ENCODE measurements at regions not wholly inside any gene's neighbourhood (a gene's known extent, or its start where the extent isn't known, plus 50 kb on each side); places are given as distances from the start of the nearest gene placed in this dataset.

DNA sequence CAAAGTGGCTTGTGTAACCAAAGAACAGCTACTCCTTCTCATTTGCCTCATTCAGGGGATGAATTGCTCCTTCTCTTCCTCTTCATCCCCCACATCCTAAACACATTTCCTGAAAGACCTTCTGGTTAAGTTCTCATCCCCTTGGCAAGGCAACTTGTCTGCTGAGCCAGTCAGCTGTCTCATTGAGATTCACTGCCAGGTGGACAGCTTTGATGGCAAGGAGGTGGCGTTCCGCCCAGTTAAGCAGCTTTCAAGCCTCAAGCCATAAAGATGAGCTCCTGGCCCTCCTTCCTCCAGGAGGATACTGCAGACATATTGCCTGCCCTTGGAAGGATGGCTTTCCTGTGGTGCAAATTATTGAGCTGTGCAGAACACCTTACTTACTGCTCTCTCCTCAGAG is 448.6 kb upstream of the MPDZ start:
- CTCF ChIA-PET, result no interaction called here
- no peak overlapping the region for H3K4me3 Mint-ChIP-seq
- no peak for DNase-seq
- Histone ChIP-seq H3K4me1 (ENCODE audit: insufficient read depth, low read length) (no peaks in the 10 kb centered on the region), H3K4me3 (ENCODE audit: low read length) (no peak overlapping the region), H3K36me3 (ENCODE audit: insufficient read depth, low read length) (no peaks in the 10 kb centered on the region), H3K27me3 (ENCODE audit: insufficient read depth, low read length, poor library complexity, severe bottlenecking) (no peaks in the 10 kb centered on the region), H3K27ac (ENCODE audit: low read depth, low read length) (no peak overlapping the region), H3K9me3 (ENCODE audit: low read length) (no peaks in the 10 kb centered on the region)
- no peak overlapping the region for H3K27ac Mint-ChIP-seq
- H3K27me3 Mint-ChIP-seq, result no peaks in the 10 kb centered on the region
- H3K36me3 Mint-ChIP-seq, result no peaks in the 10 kb centered on the region
- H3K9me3 Mint-ChIP-seq, result peaks cover 0 to 32% (median 13%) of the 10 kb centered on the region in 5 donors
- POLR2A ChIA-PET, result no interaction called here
- H3K4me1 Mint-ChIP-seq, result no peaks in the 10 kb centered on the region

DNA sequence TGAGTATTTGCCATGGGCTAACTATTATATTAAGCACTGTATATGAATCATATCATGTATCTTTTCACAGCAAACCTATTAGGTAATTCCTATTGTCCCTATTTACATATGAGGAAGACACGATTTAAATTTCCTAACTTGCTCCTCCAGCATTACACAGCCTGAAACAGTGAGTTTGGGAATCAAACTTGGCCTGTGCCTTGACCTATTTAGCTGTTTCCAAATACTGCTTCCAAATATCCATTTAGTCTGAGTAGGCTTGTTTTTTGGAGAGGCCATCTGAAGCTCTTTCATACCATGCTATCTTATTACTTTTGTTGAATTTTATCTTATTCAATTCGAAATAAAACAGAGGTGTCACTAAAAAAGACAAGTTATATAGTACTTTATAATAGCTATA is 447.3 kb upstream of the MPDZ start:
- H3K27me3 ChIP-seq (ENCODE audit: insufficient read depth, low read length, poor library complexity, severe bottlenecking), result no peaks in the 10 kb centered on the region
- ChIA-PET CTCF (no interaction called here), POLR2A (no interaction called here)
- no peaks in the 10 kb centered on the region for H3K9me3 ChIP-seq (ENCODE audit: low read length)
- no peaks in the 10 kb centered on the region for H3K27me3 Mint-ChIP-seq
- H3K27ac Mint-ChIP-seq, result no peak overlapping the region
- no peak overlapping the region for H3K4me3 Mint-ChIP-seq
- no peaks in the 10 kb centered on the region for H3K4me1 ChIP-seq (ENCODE audit: insufficient read depth, low read length)
- H3K4me3 ChIP-seq (ENCODE audit: low read length), result no peak overlapping the region
- no peaks in the 10 kb centered on the region for H3K4me1 Mint-ChIP-seq
- no peak for DNase-seq
- H3K36me3 ChIP-seq (ENCODE audit: insufficient read depth, low read length), result no peaks in the 10 kb centered on the region
- H3K36me3 Mint-ChIP-seq, result no peaks in the 10 kb centered on the region
- no peak overlapping the region for H3K27ac ChIP-seq (ENCODE audit: low read depth, low read length)
- H3K9me3 Mint-ChIP-seq, result peaks cover 0 to 36% (median 10%) of the 10 kb centered on the region in 5 donors

DNA sequence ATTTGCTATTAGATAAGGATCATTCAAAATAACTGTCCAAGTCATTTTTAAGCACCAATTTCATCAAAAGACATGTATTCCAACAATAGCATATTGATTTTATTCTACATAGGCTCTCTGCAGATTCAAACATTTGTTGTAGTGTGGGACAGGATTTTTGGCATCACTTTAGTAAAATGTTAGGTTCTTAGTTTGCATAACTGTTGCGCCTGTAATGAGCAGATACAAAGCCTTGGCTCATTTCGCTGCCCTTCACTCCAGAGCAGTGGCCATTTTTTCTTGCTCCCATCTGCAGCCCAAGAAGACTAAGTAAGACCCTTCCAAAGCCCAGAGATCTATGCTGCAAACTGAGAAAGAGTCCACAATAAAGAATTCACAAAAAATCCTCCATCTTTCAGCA is 446.0 kb upstream of the MPDZ start:
- Mint-ChIP-seq H3K36me3 (no peaks in the 10 kb centered on the region), H3K9me3 (peaks cover 0 to 39% (median 9%) of the 10 kb centered on the region in 5 donors), H3K4me1 (no peaks in the 10 kb centered on the region), H3K27me3 (no peaks in the 10 kb centered on the region), H3K27ac (no peak overlapping the region), H3K4me3 (no peak overlapping the region)
- Histone ChIP-seq H3K4me3 (ENCODE audit: low read length) (no peak overlapping the region), H3K9me3 (ENCODE audit: low read length) (no peaks in the 10 kb centered on the region), H3K36me3 (ENCODE audit: insufficient read depth, low read length) (no peaks in the 10 kb centered on the region), H3K4me1 (ENCODE audit: insufficient read depth, low read length) (no peaks in the 10 kb centered on the region), H3K27me3 (ENCODE audit: insufficient read depth, low read length, poor library complexity, severe bottlenecking) (no peaks in the 10 kb centered on the region), H3K27ac (ENCODE audit: low read depth, low read length) (no peak overlapping the region)
- CTCF ChIA-PET, result no interaction called here
- DNase-seq, result no peak
- POLR2A ChIA-PET, result no interaction called here

GRCh38 chr9:13721481-13722235 is 442.2 kb upstream of the MPDZ start:
- no peaks in the 10 kb centered on the region for H3K4me1 ChIP-seq (ENCODE audit: insufficient read depth, low read length)
- Mint-ChIP-seq H3K4me1 (no peaks in the 10 kb centered on the region), H3K27me3 (no peaks in the 10 kb centered on the region), H3K36me3 (no peaks in the 10 kb centered on the region), H3K4me3 (no peak overlapping the region), H3K27ac (no peak overlapping the region), H3K9me3 (peaks cover 0 to 40% (median 10%) of the 10 kb centered on the region in 5 donors)
- no peaks in the 10 kb centered on the region for H3K9me3 ChIP-seq (ENCODE audit: low read length)
- POLR2A ChIA-PET, result no interaction called here
- H3K27ac ChIP-seq (ENCODE audit: low read depth, low read length), result no peak overlapping the region
- H3K27me3 ChIP-seq (ENCODE audit: insufficient read depth, low read length, poor library complexity, severe bottlenecking), result no peaks in the 10 kb centered on the region
- no peak for DNase-seq
- H3K4me3 ChIP-seq (ENCODE audit: low read length), result no peak overlapping the region
- no peaks in the 10 kb centered on the region for H3K36me3 ChIP-seq (ENCODE audit: insufficient read depth, low read length)
- CTCF ChIA-PET, result no interaction called here

- H3K4me1 ChIP-seq (ENCODE audit: insufficient read depth, low read length), result no peaks in the 10 kb centered on the region
- H3K4me3 Mint-ChIP-seq, result no peak overlapping the region
- H3K27ac Mint-ChIP-seq, result peak overlapping the region in 1 of 8 donors; percentile 25
- ChIA-PET POLR2A (no interaction called here), CTCF (no interaction called here)
- no peaks in the 10 kb centered on the region for H3K36me3 ChIP-seq (ENCODE audit: insufficient read depth, low read length)
- H3K9me3 ChIP-seq (ENCODE audit: low read length), result no peaks in the 10 kb centered on the region
- H3K27me3 Mint-ChIP-seq, result no peaks in the 10 kb centered on the region
- no peak overlapping the region for H3K27ac ChIP-seq (ENCODE audit: low read depth, low read length)
- no peak for DNase-seq
- no peaks in the 10 kb centered on the region for H3K36me3 Mint-ChIP-seq
- no peaks in the 10 kb centered on the region for H3K4me1 Mint-ChIP-seq
- no peaks in the 10 kb centered on the region for H3K27me3 ChIP-seq (ENCODE audit: insufficient read depth, low read length, poor library complexity, severe bottlenecking)
- peaks cover 0 to 29% (median 4%) of the 10 kb centered on the region in 5 donors for H3K9me3 Mint-ChIP-seq
- no peak overlapping the region for H3K4me3 ChIP-seq (ENCODE audit: low read length)
Measured at GRCh38 chr9:13719981-13720676, 440.6 kb upstream of the MPDZ start.

- no peaks in the 10 kb centered on the region for H3K9me3 ChIP-seq (ENCODE audit: low read length)
- H3K4me1 Mint-ChIP-seq, result no peaks in the 10 kb centered on the region
- H3K4me1 ChIP-seq (ENCODE audit: insufficient read depth, low read length), result no peaks in the 10 kb centered on the region
- H3K27ac Mint-ChIP-seq, result no peak overlapping the region
- no peaks in the 10 kb centered on the region for H3K36me3 Mint-ChIP-seq
- DNase-seq, result no peak
- no peaks in the 10 kb centered on the region for H3K27me3 ChIP-seq (ENCODE audit: insufficient read depth, low read length, poor library complexity, severe bottlenecking)
- H3K4me3 ChIP-seq (ENCODE audit: low read length), result no peak overlapping the region
- no peak overlapping the region for H3K27ac ChIP-seq (ENCODE audit: low read depth, low read length)
- no peak overlapping the region for H3K4me3 Mint-ChIP-seq
- no peaks in the 10 kb centered on the region for H3K36me3 ChIP-seq (ENCODE audit: insufficient read depth, low read length)
- POLR2A ChIA-PET, result no interaction called here
- no peaks in the 10 kb centered on the region for H3K27me3 Mint-ChIP-seq
- CTCF ChIA-PET, result no interaction called here
- peaks cover 0 to 22% (median 4%) of the 10 kb centered on the region in 5 donors for H3K9me3 Mint-ChIP-seq
Measured at GRCh38 chr9:13719446-13719845, 440.0 kb upstream of the MPDZ start.

- Mint-ChIP-seq H3K27ac (no peak overlapping the region), H3K9me3 (peaks cover 0 to 23% (median 2%) of the 10 kb centered on the region in 5 donors), H3K4me3 (no peak overlapping the region), H3K36me3 (no peaks in the 10 kb centered on the region), H3K27me3 (no peaks in the 10 kb centered on the region), H3K4me1 (no peaks in the 10 kb centered on the region)
- H3K36me3 ChIP-seq (ENCODE audit: insufficient read depth, low read length), result no peaks in the 10 kb centered on the region
- H3K9me3 ChIP-seq (ENCODE audit: low read length), result no peaks in the 10 kb centered on the region
- ChIA-PET CTCF (no interaction called here), POLR2A (no interaction called here)
- no peak overlapping the region for H3K27ac ChIP-seq (ENCODE audit: low read depth, low read length)
- no peaks in the 10 kb centered on the region for H3K27me3 ChIP-seq (ENCODE audit: insufficient read depth, low read length, poor library complexity, severe bottlenecking)
- no peak for DNase-seq
- H3K4me3 ChIP-seq (ENCODE audit: low read length), result no peak overlapping the region
- H3K4me1 ChIP-seq (ENCODE audit: insufficient read depth, low read length), result no peaks in the 10 kb centered on the region
Measured at GRCh38 chr9:13718539-13718938, 439.0 kb upstream of the MPDZ start.

DNA sequence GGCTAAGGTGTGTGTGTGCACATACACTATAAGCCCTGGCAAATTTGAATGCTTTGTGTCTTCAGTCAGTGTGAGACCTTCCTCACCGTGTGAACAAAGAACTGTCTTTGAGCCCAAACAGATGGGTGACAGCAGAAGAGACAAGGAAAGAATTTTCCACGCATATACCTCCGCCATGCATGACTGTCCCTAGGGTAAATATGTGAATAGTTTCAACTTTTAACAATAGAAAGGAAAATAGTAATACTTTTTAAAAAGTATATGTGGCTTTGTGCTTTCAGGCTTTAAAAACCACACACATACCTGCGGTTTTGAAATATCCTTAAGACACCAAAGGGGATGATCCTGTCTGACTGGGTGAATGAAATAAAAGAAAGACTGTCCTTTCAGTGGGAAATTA is 438.6 kb upstream of the MPDZ start:
- no peak overlapping the region for H3K27ac ChIP-seq (ENCODE audit: low read depth, low read length)
- Mint-ChIP-seq H3K9me3 (peaks cover 0 to 24% (median 4%) of the 10 kb centered on the region in 5 donors), H3K4me3 (no peak overlapping the region), H3K27me3 (no peaks in the 10 kb centered on the region), H3K36me3 (no peaks in the 10 kb centered on the region), H3K4me1 (no peaks in the 10 kb centered on the region), H3K27ac (no peak overlapping the region)
- DNase-seq, result no peak
- H3K4me3 ChIP-seq (ENCODE audit: low read length), result no peak overlapping the region
- ChIA-PET CTCF (no interaction called here), POLR2A (no interaction called here)
- H3K4me1 ChIP-seq (ENCODE audit: insufficient read depth, low read length), result no peaks in the 10 kb centered on the region
- no peaks in the 10 kb centered on the region for H3K9me3 ChIP-seq (ENCODE audit: low read length)
- no peaks in the 10 kb centered on the region for H3K36me3 ChIP-seq (ENCODE audit: insufficient read depth, low read length)
- no peaks in the 10 kb centered on the region for H3K27me3 ChIP-seq (ENCODE audit: insufficient read depth, low read length, poor library complexity, severe bottlenecking)

Measured in CD8-positive, alpha-beta memory T cell (primary cell).